Stomach (tissue), 8 donors: ENCODE measurements at regions not wholly inside any gene's neighbourhood (a gene's known extent, or its start where the extent isn't known, plus 50 kb on each side); places are given as distances from the start of the nearest gene placed in this dataset.

Experiments
- DNase-seq, 2 donors: peaks; one replicate each; pipeline versions ENCODE4 v3.0.0 to v3.0.0-alpha.2; 2013 to 2019
- H3K27ac ChIP-seq, 5 donors: fragments of 200-600 bp in 4 of 5; sonication (generic) in 4 of 5; one replicate each; pipeline ENCODE4 v1.5.1; 2013 to 2019; ENCODE audit warnings: mild to moderate bottlenecking in 1 of 5, moderate library complexity in 1 of 5
- H3K27me3 ChIP-seq, 3 donors: fragments of 200-600 bp; sonication (generic); one replicate each; pipeline ENCODE4 v1.5.1; 2017 to 2019; ENCODE audit warnings: mixed run types in 1 of 3
- H3K36me3 ChIP-seq, 4 donors: fragments of 200-600 bp; sonication (generic); 1 replicate in 3 of 4; 2 replicates in 1 of 4; pipeline ENCODE4 v1.5.1; 2016 to 2019
- H3K4me1 ChIP-seq, 4 donors: fragments of 200-600 bp; sonication (generic); one replicate each; pipeline ENCODE4 v1.5.1; 2016 to 2019
- H3K4me3 ChIP-seq, 4 donors: fragments of 200-600 bp; sonication (generic) in 3 of 4; one replicate each; pipeline ENCODE4 v1.5.1; 2016 to 2019; ENCODE audit warnings: mild to moderate bottlenecking in 1 of 4
- H3K9me3 ChIP-seq, 4 donors: fragments of 200-600 bp; sonication (generic); one replicate each; pipeline ENCODE4 v1.5.1; 2016 to 2019
- CTCF ChIP-seq, 7 experiments: fragments of 450-650 bp in 4 of 7; fragments of 200-600 bp in 3 of 7; sonication (generic) in 3 of 7; IDR thresholded peaks; one replicate each; pipeline ENCODE4 v1.5.1; 2016 to 2019; ENCODE audit warnings: antibody characterized with exemption in 7 of 7, control low read depth in 2 of 7, mild to moderate bottlenecking in 1 of 7
- EP300 ChIP-seq: sonication (generic); formaldehyde crosslinking; IDR thresholded peaks from one replicate; pipeline ENCODE4 v1.6.1; 2017; ENCODE audit warnings: antibody characterized with exemption
- POLR2A ChIP-seq, 4 donors: fragments of 450-650 bp; IDR thresholded peaks; one replicate each; pipeline ENCODE4 v1.6.1; 2016; ENCODE audit warnings: antibody characterized with exemption in 4 of 4, control low read depth in 2 of 4, mild to moderate bottlenecking in 1 of 4, moderate library complexity in 1 of 4
- POLR2AphosphoS5 ChIP-seq, 3 donors: sonication (generic); formaldehyde crosslinking; IDR thresholded peaks; one replicate each; pipeline ENCODE4 v1.6.1; 2016; ENCODE audit warnings: antibody characterized with exemption in 3 of 3
- WGBS, 5 donors: extraction: QIAGEN DNeasy Blood & Tissue Kit in 3 of 5; methylation state at CpG; one replicate each; pipeline versions ENCODE4 v1.1.5 to v1.1.7; 2013 to 2018; 5-methylcytosine and 5-hydroxymethylcytosine counted together
- intact Hi-C: fragments of 100-400 bp; cut with DNase I; formaldehyde crosslinking; loops from one replicate; pipeline ENCODE4 v1.15.1; 2023; ENCODE audit warnings: low total_unique reads
- donor health status: healthy with polysubstance abuse.
- donor health status: Bipolar disorder and iron deficiency.
- donor health status: healthy.

- peaks cover 0 to 5% (median 0%) of the 10 kb centered on the region in 4 donors for H3K4me1 ChIP-seq
- peaks cover 0 to 5% (median 2%) of the 10 kb centered on the region in 4 donors for H3K9me3 ChIP-seq
- H3K27ac ChIP-seq = no peak overlapping the region
- H3K4me3 ChIP-seq = no peak overlapping the region
- no peak for TF ChIP-seq POLR2A (IDR thresholded peaks at IDR 0.05)
- no peak for TF ChIP-seq EP300
- no peak for TF ChIP-seq CTCF (IDR thresholded peaks at IDR 0.05)
- TF ChIP-seq POLR2AphosphoS5 (IDR thresholded peaks at IDR 0.05) = no peak
- 64 to 89% (median 86%) methylated on average over 1 of the region's 1 CpG for WGBS, 5 donors
- H3K27me3 ChIP-seq = no peaks in the 10 kb centered on the region
- DNase-seq = no peak
- intact Hi-C loops = no loop called here
- H3K36me3 ChIP-seq = no peaks in the 10 kb centered on the region
Observed at GRCh38 chr12:54740882-54741281, 92.7 kb upstream of the DCD start.

- Histone ChIP-seq H3K4me3 (no peak overlapping the region), H3K9me3 (no peaks in the 10 kb centered on the region), H3K27ac (no peak overlapping the region), H3K27me3 (no peaks in the 10 kb centered on the region), H3K4me1 (peaks cover 0 to 8% (median 3%) of the 10 kb centered on the region in 4 donors), H3K36me3 (no peaks in the 10 kb centered on the region)
- TF ChIP-seq POLR2A (IDR thresholded peaks at IDR 0.05) (no peak), CTCF (IDR thresholded peaks at IDR 0.05) (no peak), EP300 (no peak), POLR2AphosphoS5 (IDR thresholded peaks at IDR 0.05) (no peak)
- WGBS, 5 donors = 83 to 90% (median 84%) methylated on average over 2 of the region's 2 CpGs
- DNase-seq = no peak
- intact Hi-C loops = no loop called here
Observed at GRCh38 chr12:54736549-54736948, 88.4 kb upstream of the DCD start.

GRCh38 chr12:54734196-54734950 is 86.2 kb upstream of the DCD start:
- intact Hi-C loops = no loop called here
- WGBS, 5 donors = 43 to 71% (median 58%) methylated on average over 4 of the region's 4 CpGs

GRCh38 chr12:54725233-54725843 is 77.2 kb upstream of the DCD start:
- TF ChIP-seq EP300 (no peak), POLR2AphosphoS5 (IDR thresholded peaks at IDR 0.05) (no peak), CTCF (IDR thresholded peaks at IDR 0.05) (peak in 2 of 7 experiments; percentile 19 to 26)
- Histone ChIP-seq H3K4me3 (no peak overlapping the region), H3K4me1 (no peaks in the 10 kb centered on the region), H3K27me3 (no peaks in the 10 kb centered on the region), H3K9me3 (no peaks in the 10 kb centered on the region), H3K27ac (no peak overlapping the region), H3K36me3 (no peaks in the 10 kb centered on the region)
- intact Hi-C loops = no loop called here
- peak in 1 of 2 donors; percentile 50 for DNase-seq
- WGBS, 5 donors = 20 to 33% (median 22%) methylated on average over 5 of the region's 5 CpGs

More at GRCh38 chr12:54734196-54734950, 86.2 kb upstream of the DCD start:
- DNase-seq = peak; percentile 49 to 71
- no peaks in the 10 kb centered on the region for H3K9me3 ChIP-seq
- H3K4me1 ChIP-seq = peaks cover 0 to 8% (median 3%) of the 10 kb centered on the region in 4 donors
- H3K36me3 ChIP-seq = no peaks in the 10 kb centered on the region
- H3K27ac ChIP-seq = peak overlapping the region in 2 of 5 donors; percentile 2 to 26
- H3K27me3 ChIP-seq = no peaks in the 10 kb centered on the region
- TF ChIP-seq POLR2A (IDR thresholded peaks at IDR 0.05) = no peak
- no peak for TF ChIP-seq CTCF (IDR thresholded peaks at IDR 0.05)
- TF ChIP-seq EP300 = no peak
- no peak for TF ChIP-seq POLR2AphosphoS5 (IDR thresholded peaks at IDR 0.05)
- H3K4me3 ChIP-seq = no peak overlapping the region
